Esophagus squamous epithelium (tissue), 4 donors: ENCODE measurements at regions not wholly inside any gene's neighbourhood (a gene's known extent, or its start where the extent isn't known, plus 50 kb on each side); places are given as distances from the start of the nearest gene placed in this dataset.

Source experiments
- POLR2A ChIP-seq, 4 donors: fragments of 450-650 bp; IDR thresholded peaks; one replicate each; pipeline ENCODE4 v1.6.1; 2017; ENCODE audit warnings: antibody characterized with exemption in 4 of 4, mild to moderate bottlenecking in 4 of 4, moderate library complexity in 3 of 4
- TF ChIP-seq, protein P1 (sequence below), 6 experiments: fragments of 450-650 bp in 4 of 6; fragments of 200-600 bp in 2 of 6; sonication (generic) in 2 of 6; IDR thresholded peaks; one replicate each; pipeline ENCODE4 v1.5.1; 2016 to 2019; ENCODE audit warnings: antibody characterized with exemption in 6 of 6, mild to moderate bottlenecking in 4 of 6, moderate library complexity in 4 of 6

DNA sequence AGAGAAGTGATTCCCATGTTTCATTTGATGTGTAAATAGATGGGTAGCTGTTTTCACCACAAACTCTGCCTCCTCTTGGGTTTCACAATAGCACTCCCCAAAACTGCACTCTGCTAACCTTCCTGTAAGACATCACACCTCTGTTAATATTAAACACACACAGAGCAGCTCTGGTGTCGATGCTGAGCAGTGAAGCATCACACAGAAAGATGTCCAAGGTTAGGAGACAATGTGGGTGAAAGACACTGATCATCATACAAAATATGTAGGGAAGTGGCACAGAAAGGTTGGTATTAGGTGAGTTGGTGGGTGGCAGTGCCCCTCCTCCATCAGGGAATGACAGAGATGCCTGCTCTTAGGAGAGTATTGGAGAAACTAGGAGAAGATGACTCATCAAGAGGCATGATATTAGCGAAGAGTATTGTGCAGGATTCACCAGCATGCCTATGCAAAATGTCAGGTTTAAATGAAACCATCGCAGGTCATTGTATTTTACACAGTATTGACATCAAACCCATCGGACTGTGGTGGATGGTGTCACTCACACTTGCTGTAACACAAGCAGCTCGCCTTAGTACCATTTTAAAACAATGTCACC lies 199.7 kb downstream of the TBXT start:
- TF ChIP-seq POLR2A (IDR thresholded peaks at IDR 0.05): no peak
- TF ChIP-seq, protein P1, sequence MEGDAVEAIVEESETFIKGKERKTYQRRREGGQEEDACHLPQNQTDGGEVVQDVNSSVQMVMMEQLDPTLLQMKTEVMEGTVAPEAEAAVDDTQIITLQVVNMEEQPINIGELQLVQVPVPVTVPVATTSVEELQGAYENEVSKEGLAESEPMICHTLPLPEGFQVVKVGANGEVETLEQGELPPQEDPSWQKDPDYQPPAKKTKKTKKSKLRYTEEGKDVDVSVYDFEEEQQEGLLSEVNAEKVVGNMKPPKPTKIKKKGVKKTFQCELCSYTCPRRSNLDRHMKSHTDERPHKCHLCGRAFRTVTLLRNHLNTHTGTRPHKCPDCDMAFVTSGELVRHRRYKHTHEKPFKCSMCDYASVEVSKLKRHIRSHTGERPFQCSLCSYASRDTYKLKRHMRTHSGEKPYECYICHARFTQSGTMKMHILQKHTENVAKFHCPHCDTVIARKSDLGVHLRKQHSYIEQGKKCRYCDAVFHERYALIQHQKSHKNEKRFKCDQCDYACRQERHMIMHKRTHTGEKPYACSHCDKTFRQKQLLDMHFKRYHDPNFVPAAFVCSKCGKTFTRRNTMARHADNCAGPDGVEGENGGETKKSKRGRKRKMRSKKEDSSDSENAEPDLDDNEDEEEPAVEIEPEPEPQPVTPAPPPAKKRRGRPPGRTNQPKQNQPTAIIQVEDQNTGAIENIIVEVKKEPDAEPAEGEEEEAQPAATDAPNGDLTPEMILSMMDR (IDR thresholded peaks at IDR 0.05): no peak
